ENCODE measurements at regions not wholly inside any gene's neighbourhood (a gene's known extent, or its start where the extent isn't known, plus 50 kb on each side); places are given as distances from the start of the nearest gene placed in this dataset.

DNA sequence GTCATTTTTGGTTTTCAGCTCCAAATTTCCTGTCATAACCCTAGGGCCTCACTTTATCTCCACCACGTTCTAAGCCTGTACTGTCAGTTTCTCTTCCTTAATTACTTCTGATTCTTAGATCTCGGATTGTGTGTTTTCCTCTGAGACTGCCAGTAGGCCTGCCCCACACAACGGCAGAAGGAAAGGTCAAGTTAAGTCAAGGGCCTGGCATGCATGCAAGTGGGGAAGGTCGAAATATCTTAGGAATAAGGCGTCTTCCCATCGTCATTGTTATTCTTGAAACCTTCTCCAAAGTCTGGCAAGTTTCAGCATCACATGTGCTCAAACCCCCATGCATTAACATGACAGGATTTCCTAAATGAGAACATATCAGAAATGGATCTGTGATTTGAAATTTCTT is 203.5 kb upstream of the TSHZ2 start:
- Mint-ChIP-seq H3K4me1 (no peaks in the 10 kb centered on the region), H3K27me3 (ENCODE audit: low read depth) (no peaks in the 10 kb centered on the region; the same call in 1 of the 2 replicates), H3K36me3 (no peaks in the 10 kb centered on the region), H3K9me3 (no peaks in the 10 kb centered on the region), H3K4me3 (no peak overlapping the region), H3K27ac (no peak overlapping the region)
- POLR2A ChIA-PET = no interaction called here
- ATAC-seq (no peak), DNase-seq (ENCODE audit: low spot score) (no peak)
- TF ChIP-seq RELA (CRISPR knock-in tag; IDR thresholded peaks at IDR 0.05; ENCODE audit: borderline replicate concordance) = no peak
- no peak for TF ChIP-seq CREB1 (CRISPR knock-in tag; IDR thresholded peaks at IDR 0.05)
- CTCF ChIA-PET = no interaction called here

- H3K36me3 Mint-ChIP-seq = no peaks in the 10 kb centered on the region
- ATAC-seq = no peak
- no peak overlapping the region for H3K4me3 Mint-ChIP-seq
- no peaks in the 10 kb centered on the region for H3K27me3 Mint-ChIP-seq (ENCODE audit: low read depth)
- no peak overlapping the region for H3K27ac Mint-ChIP-seq
- no peaks in the 10 kb centered on the region for H3K4me1 Mint-ChIP-seq
- no peak for DNase-seq (ENCODE audit: low spot score)
- TF ChIP-seq IRF2 (CRISPR knock-in tag; IDR thresholded peaks at IDR 0.05; ENCODE audit: borderline replicate concordance, low read depth) (no peak), ZNF317 (CRISPR knock-in tag; IDR thresholded peaks at IDR 0.05; ENCODE audit: borderline replicate concordance, low read depth) (no peak), NR2C2 (CRISPR knock-in tag; IDR thresholded peaks at IDR 0.05) (no peak), GABPB1 (CRISPR knock-in tag; IDR thresholded peaks at IDR 0.05) (no peak), ZNF416 (CRISPR knock-in tag; IDR thresholded peaks at IDR 0.05) (no peak), FOXJ3 (CRISPR knock-in tag; IDR thresholded peaks at IDR 0.05; ENCODE audit: borderline replicate concordance) (no peak), GRHL2 (CRISPR knock-in tag; IDR thresholded peaks at IDR 0.05; ENCODE audit: insufficient replicate concordance, severe bottlenecking) (no peak)
- TF ChIP-seq, protein P1, sequence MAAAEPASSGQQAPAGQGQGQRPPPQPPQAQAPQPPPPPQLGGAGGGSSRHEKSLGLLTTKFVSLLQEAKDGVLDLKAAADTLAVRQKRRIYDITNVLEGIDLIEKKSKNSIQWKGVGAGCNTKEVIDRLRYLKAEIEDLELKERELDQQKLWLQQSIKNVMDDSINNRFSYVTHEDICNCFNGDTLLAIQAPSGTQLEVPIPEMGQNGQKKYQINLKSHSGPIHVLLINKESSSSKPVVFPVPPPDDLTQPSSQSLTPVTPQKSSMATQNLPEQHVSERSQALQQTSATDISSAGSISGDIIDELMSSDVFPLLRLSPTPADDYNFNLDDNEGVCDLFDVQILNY (CRISPR knock-in tag; IDR thresholded peaks at IDR 0.05) = no peak
- ChIA-PET POLR2A (no interaction called here), CTCF (no interaction called here)
- no peaks in the 10 kb centered on the region for H3K9me3 Mint-ChIP-seq
These were observed 205.3 kb upstream of the TSHZ2 start for GRCh38 chr20:52766645-52767435.

DNA sequence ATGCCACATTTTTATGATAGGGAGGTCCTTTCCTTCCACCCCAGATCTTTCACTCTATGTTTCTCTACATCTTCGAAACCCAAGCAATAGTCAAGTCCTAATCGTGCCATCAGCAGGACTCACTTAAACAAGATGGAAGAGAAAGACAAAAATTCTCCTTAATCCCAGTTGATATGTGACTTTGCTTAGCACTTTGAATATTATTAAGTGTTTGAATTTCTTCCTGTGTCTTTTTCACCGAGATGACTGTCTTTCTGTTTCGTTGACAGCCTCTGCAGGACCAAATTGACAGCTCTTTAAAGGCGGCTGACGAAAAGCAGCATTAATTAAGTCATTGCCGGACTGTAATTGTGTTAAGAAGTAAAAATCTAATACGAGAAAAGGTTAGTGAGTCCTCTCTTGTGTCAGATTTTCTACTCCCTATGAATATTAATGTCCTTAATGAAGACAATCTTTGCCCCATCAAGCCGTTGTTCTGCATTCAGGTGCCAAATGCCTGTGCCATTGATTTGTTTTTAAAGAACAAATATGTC is 208.8 kb upstream of the TSHZ2 start:
- peaks cover 8% of the 10 kb centered on the region; the same call in 1 of the 2 replicates for H3K9me3 Mint-ChIP-seq
- H3K4me3 Mint-ChIP-seq = no peak overlapping the region
- TF ChIP-seq HMGA2 (CRISPR knock-in tag; IDR thresholded peaks at IDR 0.05) = no peak
- TF ChIP-seq CREB1 (CRISPR knock-in tag; IDR thresholded peaks at IDR 0.05) = no peak
- TF ChIP-seq NR1H2 (CRISPR knock-in tag; IDR thresholded peaks at IDR 0.05) = no peak
- TF ChIP-seq NFE2L1 (CRISPR knock-in tag; IDR thresholded peaks at IDR 0.05) = no peak
- no peak for TF ChIP-seq ZNF281 (CRISPR knock-in tag; IDR thresholded peaks at IDR 0.05)
- TF ChIP-seq TEAD4 (CRISPR knock-in tag; IDR thresholded peaks at IDR 0.05) = no peak
- no peak for TF ChIP-seq CBFB (CRISPR knock-in tag; IDR thresholded peaks at IDR 0.05; ENCODE audit: low read depth)
- no peak for TF ChIP-seq ZNF121 (CRISPR knock-in tag; IDR thresholded peaks at IDR 0.05)
- no peak for TF ChIP-seq ZBTB21 (CRISPR knock-in tag; IDR thresholded peaks at IDR 0.05; ENCODE audit: borderline replicate concordance)
- no peak for TF ChIP-seq ELF4 (CRISPR knock-in tag; IDR thresholded peaks at IDR 0.05; ENCODE audit: low read depth)
- no peak for TF ChIP-seq FOXK1 (CRISPR knock-in tag; IDR thresholded peaks at IDR 0.05)
- TF ChIP-seq, protein P2, sequence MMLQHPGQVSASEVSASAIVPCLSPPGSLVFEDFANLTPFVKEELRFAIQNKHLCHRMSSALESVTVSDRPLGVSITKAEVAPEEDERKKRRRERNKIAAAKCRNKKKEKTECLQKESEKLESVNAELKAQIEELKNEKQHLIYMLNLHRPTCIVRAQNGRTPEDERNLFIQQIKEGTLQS (CRISPR knock-in tag; conservative IDR thresholded peaks at IDR 0.05) = no peak
- ChIA-PET POLR2A (no interaction called here), CTCF (no interaction called here)
- DNase-seq (ENCODE audit: low spot score) (no peak), ATAC-seq (no peak)
- no peaks in the 10 kb centered on the region for H3K4me1 Mint-ChIP-seq
- H3K27ac Mint-ChIP-seq = no peak overlapping the region
- H3K36me3 Mint-ChIP-seq = no peaks in the 10 kb centered on the region
- H3K27me3 Mint-ChIP-seq (ENCODE audit: low read depth) = no peaks in the 10 kb centered on the region

Measured in WTC11 (cell line).